ENCODE measurements at regions not wholly inside any gene's neighbourhood (a gene's known extent, or its start where the extent isn't known, plus 50 kb on each side); places are given as distances from the start of the nearest gene placed in this dataset.

DNA sequence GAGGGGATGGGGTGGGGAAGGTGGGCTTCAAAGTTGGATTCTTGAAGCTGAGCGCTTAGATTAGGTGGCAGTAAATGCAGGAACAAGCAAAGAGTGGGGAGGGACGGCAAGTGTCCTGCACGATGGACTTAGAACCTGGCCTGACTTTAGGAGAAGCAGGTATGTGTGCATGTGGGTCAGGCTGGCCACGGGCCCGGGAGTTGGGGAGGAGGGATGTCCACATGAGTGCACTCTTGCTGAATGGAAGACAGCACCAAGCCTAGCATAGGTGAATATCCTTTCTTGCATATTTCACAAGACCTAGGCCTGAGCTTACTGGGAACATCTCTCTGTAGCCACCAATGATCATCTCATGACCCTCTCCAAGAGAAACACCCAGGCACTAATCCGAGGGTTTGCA is 96.1 kb downstream of the DDX1 start:
- TF ChIP-seq, protein P1, sequence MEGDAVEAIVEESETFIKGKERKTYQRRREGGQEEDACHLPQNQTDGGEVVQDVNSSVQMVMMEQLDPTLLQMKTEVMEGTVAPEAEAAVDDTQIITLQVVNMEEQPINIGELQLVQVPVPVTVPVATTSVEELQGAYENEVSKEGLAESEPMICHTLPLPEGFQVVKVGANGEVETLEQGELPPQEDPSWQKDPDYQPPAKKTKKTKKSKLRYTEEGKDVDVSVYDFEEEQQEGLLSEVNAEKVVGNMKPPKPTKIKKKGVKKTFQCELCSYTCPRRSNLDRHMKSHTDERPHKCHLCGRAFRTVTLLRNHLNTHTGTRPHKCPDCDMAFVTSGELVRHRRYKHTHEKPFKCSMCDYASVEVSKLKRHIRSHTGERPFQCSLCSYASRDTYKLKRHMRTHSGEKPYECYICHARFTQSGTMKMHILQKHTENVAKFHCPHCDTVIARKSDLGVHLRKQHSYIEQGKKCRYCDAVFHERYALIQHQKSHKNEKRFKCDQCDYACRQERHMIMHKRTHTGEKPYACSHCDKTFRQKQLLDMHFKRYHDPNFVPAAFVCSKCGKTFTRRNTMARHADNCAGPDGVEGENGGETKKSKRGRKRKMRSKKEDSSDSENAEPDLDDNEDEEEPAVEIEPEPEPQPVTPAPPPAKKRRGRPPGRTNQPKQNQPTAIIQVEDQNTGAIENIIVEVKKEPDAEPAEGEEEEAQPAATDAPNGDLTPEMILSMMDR (IDR thresholded peaks at IDR 0.05): no peak
- TF ChIP-seq POLR2A (IDR thresholded peaks at IDR 0.05) (no peak), POLR2AphosphoS5 (IDR thresholded peaks at IDR 0.05) (no peak)

Data from sigmoid colon (tissue), 4 donors.